RPMI7951 (cell line): ENCODE measurements at regions not wholly inside any gene's neighbourhood (a gene's known extent, or its start where the extent isn't known, plus 50 kb on each side); places are given as distances from the start of the nearest gene placed in this dataset.

ENCODE experiments used
- DNase-seq: peaks from one replicate; pipeline ENCODE4 v3.0.0-alpha.2; 2012; ENCODE audit warnings: low read depth

DNA sequence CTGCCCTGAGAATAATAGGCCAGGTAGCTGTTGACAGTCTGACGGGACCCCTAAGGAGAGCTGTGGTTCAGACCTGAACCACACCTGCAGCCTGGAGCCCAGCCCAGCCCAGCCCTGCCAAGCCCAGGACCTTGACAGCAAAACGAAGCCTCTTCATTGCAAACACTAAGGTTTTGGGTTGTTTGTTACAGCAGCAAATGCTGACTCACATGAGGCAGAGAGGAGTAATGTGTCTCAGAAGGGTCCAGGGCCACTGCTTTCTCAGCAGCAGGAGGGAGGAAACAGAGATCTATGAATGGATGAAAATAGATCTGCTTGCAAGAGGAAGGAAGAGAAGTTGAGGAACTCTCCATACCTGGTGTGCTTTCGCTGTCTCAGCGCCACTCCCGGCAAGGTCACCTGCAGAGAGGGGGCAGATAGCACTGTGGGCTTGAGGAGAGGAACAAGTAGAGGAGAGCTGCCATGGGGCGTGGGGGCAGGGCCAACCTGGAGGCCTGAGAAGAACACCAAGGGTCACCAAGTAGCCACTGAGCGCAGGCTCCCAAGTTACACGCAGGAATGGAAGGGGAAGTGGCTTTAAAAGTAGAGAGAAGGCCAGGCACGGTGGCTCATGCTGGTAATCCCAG is 127.2 kb downstream of the ZNF281 start:
- no peak for DNase-seq

DNA sequence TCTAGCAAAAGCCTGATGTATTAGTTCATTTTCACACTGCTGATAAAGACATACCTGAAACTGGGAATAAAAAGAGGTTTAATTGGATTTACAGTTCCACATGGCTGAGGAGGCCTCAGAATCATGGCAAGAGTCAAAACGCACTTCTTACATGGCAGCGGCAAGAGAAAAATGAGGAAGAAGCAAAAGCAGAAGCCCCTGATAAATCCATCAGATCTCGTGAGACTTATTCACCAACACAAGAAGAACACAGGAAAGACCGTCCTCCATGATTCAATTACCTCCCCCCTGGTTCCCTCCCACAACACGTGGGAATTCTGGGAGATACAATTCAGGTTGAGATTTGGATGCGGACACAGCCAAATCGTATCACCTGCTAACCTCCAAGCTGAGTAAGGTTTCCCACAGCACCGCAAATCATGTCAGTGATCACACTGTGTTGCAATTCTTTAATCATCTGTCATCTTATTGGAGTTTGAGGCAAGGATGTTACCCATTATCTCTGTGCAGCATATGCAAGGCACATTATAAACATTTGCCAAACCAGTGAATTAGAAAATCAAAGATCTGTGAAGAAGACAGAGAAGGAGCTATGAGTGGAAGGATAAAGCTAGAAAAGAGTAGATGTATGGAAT is 128.5 kb downstream of the ZNF281 start:
- no peak for DNase-seq

DNA sequence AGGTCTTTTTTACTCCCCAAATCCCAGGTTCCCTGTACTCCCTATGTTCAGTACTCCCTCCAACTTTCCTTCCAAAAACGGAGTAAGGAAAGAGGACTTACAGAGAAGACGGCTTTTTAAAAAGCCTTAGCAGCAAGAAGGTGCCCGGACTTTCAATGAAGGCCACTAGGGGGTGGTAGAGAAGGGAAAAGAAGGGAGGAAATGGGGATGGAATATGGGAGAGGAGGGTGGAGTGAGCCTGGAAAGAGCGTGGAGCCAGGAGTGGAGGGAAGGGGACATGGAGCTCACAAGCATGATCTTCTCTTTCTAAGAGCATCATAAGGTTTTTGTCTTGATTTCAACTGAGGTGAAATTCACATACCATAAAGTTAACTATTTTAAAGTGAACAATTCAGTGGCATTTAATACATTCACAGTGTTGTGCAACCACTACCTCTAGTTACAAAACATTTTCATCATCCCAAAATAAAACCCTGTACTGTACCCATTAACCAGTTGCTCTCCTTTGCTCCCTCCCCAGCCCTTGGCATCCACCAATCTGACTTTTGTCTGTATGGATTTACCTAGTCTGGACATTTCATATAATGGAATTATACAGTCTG is 129.9 kb downstream of the ZNF281 start:
- peak; percentile 59 for DNase-seq

DNA sequence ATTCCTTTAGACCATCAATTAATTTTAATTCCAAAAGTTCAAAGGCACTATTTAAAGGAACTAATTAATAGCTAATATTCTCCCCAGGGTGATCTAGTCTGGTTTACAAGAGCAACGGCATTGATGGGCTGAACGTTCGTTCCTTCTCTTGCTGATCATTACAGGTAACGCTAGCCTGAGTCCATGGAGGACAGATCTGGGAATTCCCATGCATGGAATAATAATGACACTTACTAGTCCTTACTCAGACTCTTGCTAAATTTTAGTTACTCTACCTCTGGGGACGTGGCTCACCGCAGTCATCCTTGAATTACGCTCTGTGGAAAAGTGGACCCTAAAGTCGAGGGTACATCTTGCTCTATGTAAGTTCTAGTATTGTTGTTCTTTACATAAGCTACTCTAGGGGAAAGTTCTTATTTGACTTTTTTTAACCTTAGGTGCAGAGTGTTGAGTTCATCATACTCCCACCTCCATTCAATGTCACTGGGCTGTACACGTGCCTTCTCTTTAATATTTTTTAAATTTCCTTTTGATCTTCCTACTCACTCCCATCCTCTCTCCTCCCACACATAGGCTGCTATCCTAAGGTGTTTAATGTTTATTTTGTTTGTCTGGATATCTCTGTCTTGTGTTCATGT is 133.9 kb downstream of the ZNF281 start:
- DNase-seq = no peak

DNA sequence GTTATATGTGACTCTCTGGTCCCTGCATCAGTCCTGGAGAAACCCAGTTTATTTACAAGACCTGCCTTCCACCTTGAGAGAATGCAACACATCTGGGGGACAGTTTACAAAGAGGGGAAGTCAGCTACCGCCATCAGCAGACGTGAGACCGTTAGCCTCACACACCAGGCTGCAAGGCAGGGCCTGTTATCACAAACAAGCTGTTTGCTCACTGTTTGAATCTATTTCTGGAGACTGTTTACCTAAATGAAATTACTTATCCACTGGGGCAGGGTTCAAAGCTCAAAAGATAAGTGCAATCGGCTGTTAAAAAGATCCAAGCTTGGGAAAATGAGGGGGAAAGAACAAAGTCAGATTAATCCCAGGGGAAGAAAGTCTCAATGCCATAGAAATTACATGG is 134.4 kb downstream of the ZNF281 start:
- no peak for DNase-seq

DNA sequence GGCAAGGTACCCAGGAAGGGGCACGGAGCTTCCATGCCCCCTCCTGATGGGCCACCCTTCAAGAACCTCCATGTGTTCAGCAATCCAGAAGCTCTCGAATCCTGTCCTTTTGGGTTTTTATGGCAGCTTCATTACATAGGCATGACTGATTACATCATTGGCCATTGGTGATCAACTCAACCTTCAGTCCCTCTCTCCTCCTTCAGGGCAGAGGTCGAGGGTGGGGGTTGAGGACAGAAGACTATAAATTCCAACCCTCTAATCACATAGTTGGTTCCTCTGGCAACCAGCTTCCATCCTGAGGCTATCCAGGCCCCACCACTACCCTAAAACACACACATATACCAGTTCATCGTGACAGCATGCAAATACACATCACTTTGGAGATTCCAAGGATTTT is 135.7 kb downstream of the ZNF281 start:
- DNase-seq = no peak

DNA sequence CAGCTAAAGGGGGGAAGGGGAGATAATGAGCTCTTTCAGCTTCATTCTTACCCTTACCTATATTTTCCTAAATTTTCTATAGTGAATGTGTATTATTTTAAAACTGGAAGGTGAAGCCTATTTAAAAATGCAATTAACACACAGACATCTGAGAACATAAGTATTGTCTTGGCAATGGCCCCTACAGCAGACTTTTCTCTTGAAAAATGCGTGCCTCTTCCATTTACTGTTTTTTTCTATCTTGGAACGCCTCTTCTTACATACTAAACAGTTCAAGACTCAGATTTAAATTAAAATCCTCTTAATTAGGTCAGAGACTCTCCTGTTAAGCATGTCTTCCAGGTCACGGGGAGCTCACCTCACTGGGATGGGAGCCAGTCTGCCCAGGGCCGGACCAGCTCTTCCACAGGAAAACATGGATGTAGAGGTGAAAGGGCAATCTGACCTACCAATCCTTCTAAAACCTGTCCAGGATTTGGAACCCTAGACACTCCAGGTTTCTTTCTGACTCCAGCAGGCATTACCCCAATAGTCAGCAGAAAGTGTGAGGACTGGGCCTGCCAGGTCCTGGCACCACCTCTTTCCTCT is 137.3 kb downstream of the ZNF281 start:
- DNase-seq = no peak

DNA sequence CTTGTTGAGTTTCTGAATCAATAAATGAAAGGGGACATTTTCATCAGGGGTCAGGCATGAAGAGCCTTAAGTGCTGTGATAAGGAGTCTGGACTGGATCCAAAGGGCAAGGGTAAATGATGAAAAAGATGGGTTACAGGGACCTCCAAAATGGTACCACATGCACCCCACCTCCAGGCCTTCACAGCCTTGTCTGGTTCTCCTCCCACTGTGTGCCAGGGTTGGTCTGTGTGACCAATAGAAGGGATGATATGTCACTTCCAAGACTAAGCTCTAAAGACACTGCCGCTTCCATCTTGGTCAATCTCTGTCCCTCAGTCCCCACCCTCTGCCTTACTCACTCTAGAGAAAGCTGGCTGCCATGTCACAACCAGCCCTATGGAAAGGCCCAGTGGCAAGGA is 140.6 kb downstream of the ZNF281 start:
- no peak for DNase-seq

DNA sequence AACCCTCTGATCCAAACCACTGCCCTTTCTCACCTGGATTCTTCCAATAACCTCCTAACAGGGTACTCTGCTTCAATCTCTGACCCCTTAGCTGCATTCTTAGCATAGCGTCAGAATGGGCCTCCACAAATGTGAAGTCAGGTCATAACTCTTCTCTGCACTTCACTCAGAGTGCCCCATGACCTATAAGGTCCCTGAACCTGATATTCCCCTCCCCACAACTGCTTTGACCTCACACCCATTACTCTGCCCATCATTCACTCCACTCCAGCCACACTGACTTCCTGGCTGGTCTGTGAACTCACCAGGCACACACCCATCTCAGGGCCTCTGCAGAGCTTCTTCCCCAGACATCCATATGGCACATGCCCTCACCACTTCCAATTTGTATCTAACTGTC is 141.9 kb downstream of the ZNF281 start:
- DNase-seq = no peak

DNA sequence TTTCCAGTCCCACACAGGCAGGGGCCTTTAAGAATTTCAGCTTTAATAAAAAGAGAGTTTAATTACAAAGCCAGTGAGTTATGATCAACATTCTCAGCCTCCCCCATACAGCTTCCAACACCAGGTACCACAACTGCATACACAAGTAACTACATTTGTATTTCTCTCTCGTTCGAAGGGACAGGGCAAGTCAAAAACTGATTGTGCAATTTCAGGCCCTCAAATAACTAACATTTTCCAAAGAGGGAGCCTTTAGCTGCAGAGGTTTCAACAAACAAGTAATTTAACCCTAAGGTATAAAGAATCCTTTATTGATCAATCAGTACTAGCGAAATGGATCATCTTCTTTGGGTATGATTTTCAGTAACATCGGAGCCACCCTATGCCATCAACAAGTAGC is 142.4 kb downstream of the ZNF281 start:
- no peak for DNase-seq

DNA sequence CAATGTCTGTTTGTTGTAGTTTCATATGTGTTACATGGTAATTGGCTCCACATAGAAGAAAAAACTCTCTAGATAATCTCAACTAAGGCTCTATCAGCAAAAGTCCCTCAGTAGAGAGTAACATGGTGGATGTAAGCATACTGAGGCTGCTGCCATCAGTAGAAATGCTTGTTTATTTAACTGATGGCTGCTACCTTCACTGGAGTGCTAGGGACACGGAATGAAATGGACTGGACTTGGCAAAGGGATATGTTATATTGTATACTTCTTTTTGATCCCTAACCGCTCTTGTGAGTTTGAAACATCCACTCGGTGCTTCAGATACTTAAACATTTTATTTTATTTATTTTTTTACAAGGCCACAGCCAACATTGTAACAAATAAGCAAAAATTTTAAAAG is 143.0 kb downstream of the ZNF281 start:
- no peak for DNase-seq

DNA sequence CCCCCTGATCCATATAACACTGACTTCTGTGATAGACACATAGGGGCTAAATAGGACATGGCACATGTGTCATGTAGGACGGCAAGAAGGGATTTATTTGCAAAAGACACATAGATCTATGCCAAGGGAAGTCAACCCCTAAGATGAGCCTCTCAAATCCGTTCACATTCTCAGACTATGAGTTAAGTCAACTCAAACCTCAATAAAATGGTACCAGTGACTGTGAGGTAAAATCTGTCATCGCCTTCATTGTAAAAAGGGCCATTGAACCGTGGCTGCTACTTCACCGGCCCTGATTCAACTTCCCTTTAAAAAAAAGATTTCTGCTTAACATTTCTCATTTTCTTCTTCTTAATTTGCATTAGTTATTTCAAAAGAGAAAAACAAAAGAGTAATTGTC is 144.0 kb downstream of the ZNF281 start:
- DNase-seq = no peak

DNA sequence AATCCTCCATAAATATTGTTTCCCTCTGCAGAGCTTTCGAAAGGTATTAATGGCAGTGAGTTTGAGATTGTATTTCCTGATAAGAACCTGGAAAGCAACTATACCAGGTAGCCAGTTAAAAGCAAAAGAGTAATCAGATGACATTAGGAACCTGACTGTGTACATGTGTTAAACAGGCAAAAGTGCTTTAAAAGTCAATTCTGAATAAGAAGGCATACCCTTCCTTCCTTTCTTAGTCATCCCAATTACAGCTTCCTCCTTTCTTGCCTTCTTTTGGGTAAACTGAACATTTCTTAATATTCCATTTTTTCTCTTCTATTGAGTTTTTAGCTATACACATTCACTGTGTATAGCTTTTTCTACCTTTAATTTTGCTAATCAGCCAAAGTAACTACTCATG is 144.7 kb downstream of the ZNF281 start:
- DNase-seq = no peak

DNA sequence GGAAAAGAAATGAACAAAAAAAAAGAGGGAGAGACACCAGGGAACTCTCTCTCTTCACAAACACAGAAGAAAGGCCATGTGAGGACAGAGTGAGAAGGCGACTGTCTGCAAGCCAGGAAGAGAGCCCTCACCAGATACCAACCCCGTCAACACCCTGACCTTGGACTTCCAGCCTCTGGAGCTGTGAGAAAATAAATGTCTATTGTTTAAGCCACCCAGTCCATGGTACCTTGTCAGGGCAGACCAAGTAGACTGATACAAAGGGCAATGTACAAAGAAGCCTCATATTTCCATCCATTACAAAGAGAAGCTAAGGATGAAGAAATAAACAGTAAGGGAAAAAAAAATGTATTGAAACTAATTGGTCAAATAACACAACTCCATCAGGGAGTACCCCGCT is 146.6 kb downstream of the ZNF281 start:
- no peak for DNase-seq

DNA sequence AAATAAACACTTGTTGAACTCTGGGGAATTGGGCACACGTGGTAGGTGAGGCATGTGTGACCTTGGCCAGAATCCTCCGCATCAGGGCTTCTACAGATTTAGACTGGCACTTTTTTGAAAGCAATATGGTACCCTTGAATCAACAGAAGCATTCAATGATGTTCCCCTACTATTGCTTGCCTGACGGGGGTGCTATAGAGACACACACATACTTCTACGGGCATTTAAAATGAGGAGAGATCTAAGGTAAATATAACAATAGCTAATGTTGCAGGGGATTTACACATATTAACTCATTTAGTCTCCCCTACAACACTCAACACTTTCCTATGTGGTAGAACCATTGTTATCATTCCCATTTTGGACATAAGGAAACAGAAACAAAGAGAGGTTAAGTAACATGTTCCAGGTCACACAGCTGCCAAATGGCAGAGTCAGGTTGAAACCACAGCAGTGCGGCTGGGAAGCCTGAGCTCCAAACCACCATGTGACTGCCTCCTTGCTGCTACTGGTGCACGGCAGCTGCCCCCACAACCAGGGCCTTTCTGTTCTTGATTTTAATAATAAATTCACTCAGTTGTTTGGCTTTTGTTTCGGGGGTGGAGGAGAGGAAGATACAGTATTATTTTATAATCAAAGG is 147.4 kb downstream of the ZNF281 start:
- DNase-seq = no peak

DNA sequence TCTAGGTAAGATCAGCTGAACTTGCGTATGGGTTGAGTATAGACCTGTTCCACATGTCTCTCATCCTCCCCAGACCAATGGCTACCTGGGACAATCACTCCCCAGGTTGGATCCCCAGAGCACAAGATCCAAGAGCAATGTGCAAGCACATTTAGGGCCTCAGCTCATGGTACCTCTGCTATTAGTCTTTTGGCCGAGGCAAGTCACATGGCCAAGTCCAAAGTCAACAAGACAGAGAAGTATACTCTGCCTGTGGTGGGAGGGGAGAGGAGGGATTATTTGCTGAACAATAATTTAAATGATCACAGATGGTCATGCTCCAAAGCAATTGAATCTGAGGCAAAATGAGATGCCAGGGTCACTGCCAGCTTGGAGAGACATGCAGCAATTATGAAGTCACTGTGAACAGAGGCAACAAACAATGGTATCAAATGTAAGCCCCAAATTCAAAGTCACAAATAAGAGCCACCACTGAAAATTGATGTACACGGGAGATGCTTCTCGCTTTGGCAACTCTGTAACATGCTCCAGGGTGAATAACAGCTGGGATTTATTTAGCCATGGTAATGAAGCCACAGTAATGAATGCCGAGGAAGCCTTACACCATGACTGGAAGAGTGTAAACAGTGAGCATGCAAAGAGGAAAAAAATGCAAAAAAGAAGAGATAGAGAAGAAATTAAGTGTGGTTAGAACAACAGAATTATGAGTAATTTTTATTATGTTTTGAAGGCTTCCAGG is 149.1 kb downstream of the ZNF281 start:
- peak; percentile 32 for DNase-seq

DNA sequence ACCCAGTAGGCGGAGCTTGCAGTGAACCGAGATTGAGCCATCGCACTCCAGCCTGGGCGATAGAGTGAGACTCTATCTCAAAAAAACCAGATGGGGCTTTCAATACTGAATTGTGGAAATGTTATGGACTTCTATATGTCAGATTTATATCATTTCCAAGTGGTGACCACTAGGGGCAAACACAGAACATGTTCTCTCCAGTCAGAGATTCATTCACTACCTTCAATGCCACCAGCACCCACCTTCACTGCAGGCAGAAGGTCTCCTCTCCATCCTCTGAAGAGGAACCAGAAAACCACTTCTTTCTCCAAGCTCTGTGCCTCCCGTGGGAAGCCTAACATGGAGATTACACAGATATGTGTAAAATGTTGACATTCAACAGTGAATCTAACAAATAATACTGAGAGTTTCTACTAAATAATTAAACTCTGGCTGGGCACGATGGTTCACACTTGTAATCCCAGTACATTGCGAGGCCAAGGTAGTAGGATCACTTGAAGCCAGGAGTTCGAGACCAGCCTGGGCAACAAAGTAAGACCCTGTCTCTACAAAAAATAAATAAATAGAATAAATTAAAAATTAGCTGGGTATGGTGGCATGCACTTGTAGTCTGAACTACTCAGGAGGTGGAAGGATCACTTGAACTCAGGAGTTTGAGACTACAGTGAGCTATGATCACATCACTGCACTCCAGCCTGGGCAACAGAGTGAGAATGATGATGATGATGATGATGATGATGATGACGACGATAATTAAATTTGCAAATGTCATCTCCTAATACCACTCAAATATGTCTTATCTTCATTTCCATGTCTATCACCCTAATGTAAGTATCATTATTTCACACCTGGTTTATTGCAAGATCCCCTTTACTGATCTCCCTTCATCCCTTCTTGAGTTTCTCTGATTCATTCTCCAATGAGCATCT is 151.1 kb downstream of the ZNF281 start:
- peak; percentile 26 for DNase-seq

DNA sequence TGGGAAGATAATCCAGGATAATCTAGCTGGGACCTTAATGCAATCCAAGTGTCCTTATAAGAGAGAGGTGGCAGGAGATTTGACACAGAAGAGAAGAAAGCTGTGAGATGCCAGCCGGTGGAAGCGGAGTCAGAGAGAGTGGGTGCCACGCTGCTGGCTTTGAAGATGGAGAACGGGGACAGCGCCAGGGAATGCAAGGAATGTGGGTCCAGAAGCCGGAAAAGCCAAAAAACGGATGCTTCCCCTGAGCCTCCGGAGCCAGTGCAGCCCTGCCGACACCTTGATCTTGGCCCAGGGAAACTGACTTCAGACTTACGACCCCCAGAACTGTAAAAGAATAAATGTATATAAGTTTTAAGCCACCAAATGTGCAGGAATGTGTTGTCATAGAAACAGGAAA is 152.6 kb downstream of the ZNF281 start:
- DNase-seq = no peak

DNA sequence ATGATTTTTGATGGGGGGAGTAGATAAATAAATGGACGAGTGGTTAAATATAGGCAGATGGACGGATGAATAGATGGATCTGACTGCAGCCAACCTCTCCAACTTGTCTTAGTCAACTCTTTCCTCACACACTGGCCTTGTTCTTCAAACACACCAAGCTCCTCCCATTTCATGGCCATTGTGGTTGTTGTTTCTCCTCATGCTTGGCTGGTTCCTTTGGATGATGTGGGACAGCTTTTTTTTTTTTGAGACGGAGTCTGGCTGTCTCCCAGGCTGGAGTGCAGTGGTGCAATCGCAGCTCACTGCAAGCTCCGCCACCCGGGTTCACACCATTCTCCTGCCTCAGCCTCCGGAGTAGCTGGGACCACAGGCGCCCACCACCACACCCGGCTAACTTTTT is 155.2 kb downstream of the ZNF281 start:
- DNase-seq = peak; percentile 69

DNA sequence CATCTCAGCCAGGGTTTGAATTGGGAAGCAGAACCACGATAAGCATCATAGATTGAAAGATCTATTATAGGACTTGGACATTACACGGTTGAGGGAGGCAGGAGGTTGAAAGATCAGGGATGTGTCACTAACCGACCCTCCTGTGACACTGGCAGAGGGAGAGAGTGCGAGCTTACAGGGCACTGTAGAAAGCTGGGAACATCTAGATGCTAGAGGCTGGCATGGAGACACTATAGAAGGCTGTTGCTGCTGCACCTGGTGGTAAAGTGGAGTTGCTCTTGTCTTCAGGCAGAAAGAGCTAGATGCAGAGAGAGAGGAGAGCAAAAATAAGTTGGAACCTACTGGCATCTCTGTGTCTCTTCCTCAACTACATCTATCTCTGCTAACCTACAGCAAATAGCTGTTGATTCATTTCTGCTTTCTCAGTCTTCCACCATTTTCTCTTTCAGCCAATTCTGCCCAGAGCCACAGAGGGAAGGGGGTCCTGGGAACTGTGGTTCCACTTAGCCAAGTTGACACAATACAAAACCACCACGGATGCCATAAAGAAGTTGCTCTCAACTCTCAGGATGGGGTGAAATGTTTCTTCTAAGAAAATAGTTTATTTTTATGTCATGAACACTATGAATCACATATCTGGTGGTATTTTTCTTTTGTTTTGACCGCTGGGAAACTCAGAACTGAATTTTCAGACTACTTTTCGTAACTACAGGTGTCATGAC is 155.9 kb downstream of the ZNF281 start:
- no peak for DNase-seq
